C4-2B (cell line): ENCODE measurements at regions not wholly inside any gene's neighbourhood (a gene's known extent, or its start where the extent isn't known, plus 50 kb on each side); places are given as distances from the start of the nearest gene placed in this dataset.

Source experiments
- CTCF ChIP-seq: fragments of 450-650 bp; conservative IDR thresholded peaks from 2 replicates; pipeline ENCODE4 v1.5.1; 2017; ENCODE audit warnings: mild to moderate bottlenecking
- ZFX ChIP-seq: fragments of 450-650 bp; IDR thresholded peaks from 2 replicates; pipeline ENCODE4 v1.6.1; 2017

DNA sequence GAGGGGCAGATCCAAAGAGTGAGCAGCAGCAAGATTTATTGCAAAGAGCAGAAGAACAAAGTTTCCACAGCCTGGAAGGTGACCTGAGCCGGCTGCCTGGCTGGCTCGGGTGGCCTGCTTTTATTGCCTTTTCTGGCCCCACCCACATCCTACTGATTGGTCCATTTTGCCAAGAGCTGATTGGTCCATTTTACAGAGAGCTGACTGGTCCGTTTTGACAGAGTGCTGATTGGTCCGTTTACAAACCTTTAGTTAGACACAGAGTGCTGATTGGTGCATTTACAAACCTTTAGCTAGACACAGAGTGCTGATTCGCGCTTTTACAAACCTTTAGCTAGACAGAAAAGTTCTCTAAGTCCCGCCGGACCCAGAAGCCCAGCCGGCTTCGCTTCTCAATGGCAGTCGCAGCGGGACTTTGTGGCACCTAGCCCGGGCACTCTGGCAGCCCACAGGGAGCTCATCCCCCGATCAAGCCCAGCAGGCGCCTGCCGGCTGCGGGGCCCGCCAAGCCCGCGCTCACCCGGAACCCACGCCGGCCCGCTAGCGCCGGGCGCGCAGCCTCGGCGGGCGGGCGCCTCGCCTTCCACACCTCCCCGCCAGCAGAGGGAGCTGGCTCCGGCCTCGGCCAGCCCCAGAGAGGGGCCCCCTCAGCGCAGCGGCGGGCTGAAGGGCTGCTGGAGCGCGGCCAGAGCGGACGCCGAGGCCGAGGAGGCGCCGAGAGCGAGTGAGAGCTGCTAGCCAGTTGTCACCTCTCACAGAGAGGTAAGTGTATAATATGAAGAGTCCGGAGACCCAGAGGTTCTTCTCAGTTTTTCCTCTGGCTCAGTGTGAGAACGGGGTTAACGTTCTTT is 339.2 kb downstream of the CHL1 start:
- peak; percentile 32; the same call in 1 of the 2 replicates for TF ChIP-seq CTCF
- TF ChIP-seq ZFX = no peak
